Peyer's patch (tissue), 4 donors: ENCODE measurements at regions not wholly inside any gene's neighbourhood (a gene's known extent, or its start where the extent isn't known, plus 50 kb on each side); places are given as distances from the start of the nearest gene placed in this dataset.

Source experiments
- DNase-seq, 3 donors: peaks; one replicate each; pipeline ENCODE4 v3.0.0-alpha.2; 2017 to 2019
- H3K27ac ChIP-seq, 4 donors: fragments of 200-600 bp; sonication (generic); one replicate each; pipeline ENCODE4 v1.5.1; 2016 to 2019
- H3K27me3 ChIP-seq, 2 donors: fragments of 200-600 bp; sonication (generic); one replicate each; pipeline ENCODE4 v1.5.1; 2019
- H3K36me3 ChIP-seq, 3 donors: fragments of 200-600 bp; sonication (generic); one replicate each; pipeline ENCODE4 v1.5.1; 2016 to 2019
- H3K4me1 ChIP-seq, 4 donors: fragments of 200-600 bp; sonication (generic); one replicate each; pipeline ENCODE4 v1.5.1; 2016 to 2019
- H3K4me3 ChIP-seq, 4 donors: fragments of 200-600 bp; sonication (generic); 1 replicate in 3 of 4; 2 replicates in 1 of 4; pipeline ENCODE4 v1.5.1; 2016 to 2019; ENCODE audit warnings: mild to moderate bottlenecking in 1 of 4
- H3K9me3 ChIP-seq, 4 donors: fragments of 200-600 bp; sonication (generic); one replicate each; pipeline ENCODE4 v1.5.1; 2016 to 2019; ENCODE audit warnings: mild to moderate bottlenecking in 1 of 4
- CTCF ChIP-seq, 6 experiments: fragments of 450-650 bp in 4 of 6; fragments of 200-600 bp in 2 of 6; sonication (generic) in 1 of 6; IDR thresholded peaks; one replicate each; pipeline ENCODE4 v1.5.1; 2017 to 2019; ENCODE audit warnings: antibody characterized with exemption in 6 of 6, mild to moderate bottlenecking in 3 of 6, moderate library complexity in 1 of 6
- POLR2A ChIP-seq, 2 donors: fragments of 450-650 bp; IDR thresholded peaks; one replicate each; pipeline ENCODE4 v1.5.1; 2017; ENCODE audit warnings: antibody characterized with exemption in 2 of 2, mild to moderate bottlenecking in 2 of 2, moderate library complexity in 2 of 2

- Histone ChIP-seq H3K9me3 (no peaks in the 10 kb centered on the region), H3K27me3 (no peaks in the 10 kb centered on the region), H3K4me1 (no peaks in the 10 kb centered on the region), H3K27ac (no peak overlapping the region), H3K4me3 (no peak overlapping the region), H3K36me3 (no peaks in the 10 kb centered on the region)
- DNase-seq = no peak
- TF ChIP-seq CTCF (IDR thresholded peaks at IDR 0.05) = no peak
- TF ChIP-seq POLR2A (IDR thresholded peaks at IDR 0.05) = no peak
Measured at GRCh38 chr19:31911577-31911976, 433.8 kb upstream of the ZNF507 start.

- Histone ChIP-seq H3K9me3 (no peaks in the 10 kb centered on the region), H3K36me3 (no peaks in the 10 kb centered on the region), H3K27me3 (no peaks in the 10 kb centered on the region), H3K27ac (no peak overlapping the region), H3K4me3 (no peak overlapping the region), H3K4me1 (no peaks in the 10 kb centered on the region)
- TF ChIP-seq POLR2A (IDR thresholded peaks at IDR 0.05) (no peak), CTCF (IDR thresholded peaks at IDR 0.05) (no peak)
- no peak for DNase-seq
Measured at GRCh38 chr19:31913103-31913661, 432.2 kb upstream of the ZNF507 start.

GRCh38 chr19:31930401-31930800 lies 415.0 kb upstream of the ZNF507 start:
- no peak overlapping the region for H3K27ac ChIP-seq
- no peaks in the 10 kb centered on the region for H3K36me3 ChIP-seq
- no peak for DNase-seq
- H3K27me3 ChIP-seq = no peaks in the 10 kb centered on the region
- peaks cover 0 to 3% (median 0%) of the 10 kb centered on the region in 4 donors for H3K9me3 ChIP-seq
- no peaks in the 10 kb centered on the region for H3K4me1 ChIP-seq
- TF ChIP-seq CTCF (IDR thresholded peaks at IDR 0.05) (no peak), POLR2A (IDR thresholded peaks at IDR 0.05) (no peak)
- H3K4me3 ChIP-seq = no peak overlapping the region

GRCh38 chr19:31937983-31938382 lies 407.4 kb upstream of the ZNF507 start:
- no peaks in the 10 kb centered on the region for H3K36me3 ChIP-seq
- peaks cover 0 to 5% of the 10 kb centered on the region in 2 donors for H3K27me3 ChIP-seq
- no peaks in the 10 kb centered on the region for H3K4me1 ChIP-seq
- no peak for TF ChIP-seq POLR2A (IDR thresholded peaks at IDR 0.05)
- no peak for TF ChIP-seq CTCF (IDR thresholded peaks at IDR 0.05)
- H3K9me3 ChIP-seq = no peaks in the 10 kb centered on the region
- no peak overlapping the region for H3K27ac ChIP-seq
- no peak for DNase-seq
- no peak overlapping the region for H3K4me3 ChIP-seq

GRCh38 chr19:31938675-31939074 lies 406.7 kb upstream of the ZNF507 start:
- peaks cover 0 to 5% of the 10 kb centered on the region in 2 donors for H3K27me3 ChIP-seq
- no peaks in the 10 kb centered on the region for H3K9me3 ChIP-seq
- no peak for TF ChIP-seq POLR2A (IDR thresholded peaks at IDR 0.05)
- no peak for TF ChIP-seq CTCF (IDR thresholded peaks at IDR 0.05)
- no peaks in the 10 kb centered on the region for H3K4me1 ChIP-seq
- H3K4me3 ChIP-seq = no peak overlapping the region
- H3K27ac ChIP-seq = no peak overlapping the region
- H3K36me3 ChIP-seq = no peaks in the 10 kb centered on the region
- no peak for DNase-seq

GRCh38 chr19:31940396-31940795 lies 405.0 kb upstream of the ZNF507 start:
- no peak for TF ChIP-seq CTCF (IDR thresholded peaks at IDR 0.05)
- no peak for TF ChIP-seq POLR2A (IDR thresholded peaks at IDR 0.05)
- Histone ChIP-seq H3K9me3 (no peaks in the 10 kb centered on the region), H3K4me1 (no peaks in the 10 kb centered on the region), H3K27ac (no peak overlapping the region), H3K27me3 (peaks cover 0 to 5% of the 10 kb centered on the region in 2 donors), H3K36me3 (no peaks in the 10 kb centered on the region), H3K4me3 (no peak overlapping the region)
- DNase-seq = no peak
